NCI-H748 (cell line): ENCODE measurements at regions not wholly inside any gene's neighbourhood (a gene's known extent, or its start where the extent isn't known, plus 50 kb on each side); places are given as distances from the start of the nearest gene placed in this dataset.
A peak's percentile ranks its signal among the peaks of the same experiment; 100 is the strongest.

Experiments
- DNase-seq: peaks from one replicate; lab custom pipeline; 2025; ENCODE audit not compliant: unreplicated experiment; lab: John Stamatoyannopoulos, UW

DNA sequence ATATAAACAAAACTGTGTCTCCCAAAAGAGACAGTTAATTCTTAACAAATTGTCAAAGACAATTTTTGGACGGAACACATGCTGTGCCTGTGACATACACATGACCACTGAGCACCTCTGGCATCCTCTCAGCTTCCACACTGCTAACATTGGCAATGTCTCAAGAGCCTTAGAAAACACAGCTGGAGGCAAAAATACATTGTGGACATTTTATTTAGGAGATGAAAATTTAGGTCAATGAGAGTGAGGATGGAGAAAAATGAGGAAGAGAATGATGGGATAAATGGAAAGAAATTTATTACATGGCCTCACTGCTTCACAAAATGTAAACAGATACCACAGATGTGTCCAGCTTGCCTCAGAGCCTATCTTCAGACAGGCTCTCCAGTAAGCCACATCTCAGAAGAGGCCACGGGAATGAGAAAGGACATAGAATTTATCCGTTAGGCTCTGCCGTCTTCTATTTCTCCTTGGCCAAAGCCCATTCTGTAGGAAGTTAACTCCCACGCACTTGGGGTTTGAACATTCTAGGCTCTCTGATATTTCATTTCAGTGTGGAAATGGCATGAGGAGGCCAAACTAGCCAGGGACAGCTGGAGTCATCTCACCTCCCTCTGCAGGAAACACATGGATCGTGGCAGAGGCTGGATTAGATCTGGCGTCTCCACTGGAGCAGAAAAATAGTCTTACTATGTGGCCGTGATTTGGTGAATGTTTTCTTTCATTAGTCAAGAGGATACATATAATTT is 519.4 kb upstream of the DSEL start:
- DNase-seq: no peak

DNA sequence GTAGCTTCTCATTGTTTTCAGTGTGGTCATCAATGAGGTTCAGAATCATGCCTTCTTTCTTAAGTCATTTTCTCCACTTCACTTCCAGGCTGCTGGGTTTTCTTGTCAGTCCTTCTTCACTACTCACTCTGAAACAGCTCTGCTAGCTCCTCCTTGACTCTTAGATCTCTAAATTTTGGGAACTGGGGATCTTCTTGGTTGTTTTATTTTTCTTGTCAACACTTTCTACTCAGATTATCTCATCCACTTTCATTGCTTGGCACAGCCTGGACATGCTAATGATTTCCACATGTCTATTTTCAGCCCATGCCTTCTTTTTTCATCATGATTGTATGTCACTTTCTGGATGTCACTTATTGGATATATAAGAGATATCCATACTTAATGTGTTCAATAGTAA is 517.8 kb upstream of the DSEL start:
- DNase-seq: no peak

DNA sequence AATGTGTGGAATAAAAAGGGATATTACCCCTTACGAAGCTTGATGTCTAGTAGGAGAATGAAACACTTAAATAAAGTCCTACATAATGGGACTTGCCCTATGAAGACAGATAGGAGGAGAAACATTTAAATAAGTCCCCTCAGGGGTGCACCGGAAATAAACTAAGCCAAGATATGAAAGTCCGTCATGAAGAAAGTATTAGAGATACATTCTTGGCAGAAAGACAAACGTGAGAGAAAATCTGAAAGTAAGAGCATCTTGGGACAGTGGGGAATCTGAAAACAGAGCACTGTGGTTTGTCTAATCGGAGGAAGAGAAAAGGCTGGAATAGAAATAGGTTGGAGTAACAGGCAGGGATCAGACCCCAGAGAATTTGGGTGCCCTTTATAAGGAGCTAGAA is 516.9 kb upstream of the DSEL start:
- no peak for DNase-seq

DNA sequence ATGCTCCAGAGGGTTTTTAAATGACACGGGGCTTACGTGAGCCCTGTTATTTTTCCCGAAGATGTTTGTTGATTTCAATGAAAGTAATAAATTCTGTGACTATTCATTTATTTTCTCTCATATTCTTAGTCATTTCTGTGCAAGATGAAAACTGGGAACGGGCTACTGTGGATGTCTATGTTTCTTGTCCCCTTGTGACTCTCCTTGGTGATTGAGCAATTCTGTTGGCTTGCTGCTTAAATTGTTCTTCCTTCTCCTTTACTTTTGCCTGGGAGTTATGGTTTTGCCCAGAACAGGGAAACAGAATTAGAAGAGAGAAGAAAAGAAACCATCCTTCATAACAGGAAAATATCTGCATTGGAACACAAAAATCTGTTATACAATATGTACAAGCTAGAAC is 508.2 kb upstream of the DSEL start:
- no peak for DNase-seq

DNA sequence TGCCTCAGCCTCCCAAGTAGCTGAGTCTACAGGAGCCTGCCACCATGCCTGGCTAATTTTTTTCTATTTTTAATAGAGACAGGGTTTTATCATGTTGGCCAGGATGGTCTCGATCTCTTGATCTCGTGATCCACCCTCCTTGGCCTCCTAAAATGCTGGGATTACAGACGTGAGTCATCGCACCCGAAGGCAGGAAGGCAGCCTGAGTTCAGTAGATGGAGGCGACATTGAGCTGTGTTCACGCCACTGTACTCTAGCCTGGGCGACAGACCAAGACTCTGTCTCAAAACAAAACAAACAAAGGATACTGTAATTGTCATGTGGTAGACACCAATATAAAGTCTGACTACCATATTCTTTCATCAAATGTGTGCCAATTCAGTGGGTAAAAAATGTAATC is 500.9 kb upstream of the DSEL start:
- DNase-seq: no peak

DNA sequence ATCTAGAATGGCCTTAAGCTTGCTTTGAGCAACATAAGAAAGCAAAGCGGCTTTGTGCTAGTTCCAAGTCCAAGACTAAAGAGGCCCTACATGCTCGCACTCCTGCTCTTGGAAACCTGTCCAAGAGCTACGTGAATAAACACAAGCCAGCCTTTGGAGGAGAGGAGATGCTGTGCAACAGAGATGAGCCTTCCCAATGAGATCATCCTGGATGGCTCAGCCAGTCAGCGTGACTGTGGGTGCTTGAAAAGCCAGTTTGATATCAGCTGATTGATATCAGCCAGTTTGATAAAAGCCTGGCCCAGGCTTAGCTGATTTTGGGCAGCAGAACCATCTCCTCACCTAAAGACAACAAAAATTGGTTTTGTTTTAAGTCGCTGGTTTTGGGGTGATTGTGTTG is 481.0 kb upstream of the DSEL start:
- no peak for DNase-seq

DNA sequence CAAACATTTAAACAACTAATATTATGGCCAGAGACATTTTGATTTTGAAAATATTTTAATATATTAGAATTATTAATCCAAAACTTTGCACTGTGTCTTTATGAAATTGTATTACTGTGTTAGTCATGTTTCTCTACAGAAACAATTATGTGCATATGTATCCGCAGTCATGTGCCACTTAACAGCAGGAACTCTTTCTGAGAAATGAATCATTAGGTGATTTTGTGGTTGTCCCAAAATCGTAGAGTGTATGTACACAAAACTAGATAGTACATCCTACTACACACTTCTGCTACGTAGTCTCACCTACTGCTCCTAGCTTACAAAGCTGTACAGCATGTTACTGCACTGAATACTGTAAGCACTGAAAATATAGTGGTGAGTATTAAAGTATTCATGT is 479.2 kb upstream of the DSEL start:
- no peak for DNase-seq

DNA sequence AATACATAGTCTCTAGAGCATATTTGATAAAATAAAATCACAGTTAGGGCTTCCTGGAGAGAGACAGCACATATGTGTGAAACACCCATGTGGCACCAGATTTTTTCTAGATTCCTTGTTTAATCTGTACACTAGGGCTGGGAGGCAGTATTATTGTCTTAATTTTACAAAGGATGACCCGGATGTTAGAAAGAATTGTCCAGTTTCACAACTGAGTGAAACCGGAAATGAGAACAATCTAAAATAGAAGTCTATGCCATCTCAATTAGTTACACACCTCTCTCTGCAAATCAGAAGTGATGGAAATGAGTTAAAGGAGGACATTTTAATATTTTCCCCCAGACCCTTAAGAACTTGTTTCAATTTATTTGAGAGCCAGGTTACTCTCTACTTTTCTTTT is 463.7 kb upstream of the DSEL start:
- DNase-seq: no peak

DNA sequence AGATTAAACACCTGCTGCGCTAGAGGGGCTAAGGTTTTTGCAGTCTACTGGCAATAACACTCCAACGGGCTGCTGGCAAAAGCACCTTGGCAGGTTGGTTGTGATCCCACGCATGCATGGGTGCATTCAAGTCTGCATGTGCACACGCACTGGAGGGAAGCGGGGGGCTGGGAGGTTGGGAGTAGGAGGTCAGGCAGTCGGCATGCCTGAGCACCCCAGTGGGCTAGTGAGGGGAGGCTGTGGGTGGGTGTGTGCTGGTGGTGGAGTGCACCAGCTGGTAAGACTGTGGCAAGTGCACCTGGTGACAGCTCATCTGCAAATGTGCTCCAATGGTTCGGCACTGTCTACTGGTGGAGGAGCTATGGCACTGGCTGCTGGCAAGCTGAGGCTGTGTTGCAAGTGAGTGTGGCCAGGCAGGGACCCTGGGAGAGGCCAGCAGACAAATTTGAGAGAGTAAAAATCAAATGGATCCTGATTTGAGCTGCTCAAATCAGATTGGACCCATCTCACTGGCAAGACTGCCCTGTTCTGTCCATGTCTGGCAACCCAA is 460.6 kb upstream of the DSEL start:
- no peak for DNase-seq

DNA sequence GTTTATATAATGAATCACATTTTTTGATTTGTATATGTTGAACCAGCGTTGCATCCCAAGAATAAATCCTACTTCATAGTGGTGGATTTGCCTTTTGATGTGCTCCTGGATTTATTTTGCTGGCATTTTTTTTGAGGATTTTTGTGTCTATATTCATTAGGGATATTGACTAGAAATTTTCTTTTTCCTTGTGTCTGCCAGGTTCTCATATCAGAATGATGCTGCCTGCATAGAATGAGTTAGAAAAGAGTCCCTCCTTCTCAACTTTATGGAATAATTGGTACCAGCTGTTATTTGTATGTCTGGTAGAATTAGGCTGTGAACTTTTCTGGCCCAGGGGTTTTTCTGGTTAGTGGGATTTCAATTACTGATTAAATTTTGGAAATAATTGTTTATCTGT is 457.4 kb upstream of the DSEL start:
- DNase-seq: no peak

DNA sequence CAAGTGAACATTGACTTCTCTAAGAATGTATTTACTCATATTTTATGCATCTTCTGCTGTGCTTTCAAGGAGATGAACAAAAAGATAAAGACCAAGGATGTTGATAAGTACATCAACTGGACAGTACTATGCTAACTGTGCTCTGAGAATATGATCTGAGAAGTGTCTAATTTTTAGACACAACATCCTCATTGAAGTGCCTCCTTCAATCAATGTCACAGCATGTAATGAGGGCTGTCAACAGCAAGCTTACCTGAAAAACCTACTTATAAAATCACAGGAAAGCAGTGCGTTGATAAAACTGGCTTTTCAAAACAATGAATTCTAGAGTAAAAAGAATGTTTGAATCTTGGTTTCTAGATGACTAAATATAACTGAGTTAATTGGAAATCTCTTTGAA is 452.9 kb upstream of the DSEL start:
- peak; percentile 38 for DNase-seq

DNA sequence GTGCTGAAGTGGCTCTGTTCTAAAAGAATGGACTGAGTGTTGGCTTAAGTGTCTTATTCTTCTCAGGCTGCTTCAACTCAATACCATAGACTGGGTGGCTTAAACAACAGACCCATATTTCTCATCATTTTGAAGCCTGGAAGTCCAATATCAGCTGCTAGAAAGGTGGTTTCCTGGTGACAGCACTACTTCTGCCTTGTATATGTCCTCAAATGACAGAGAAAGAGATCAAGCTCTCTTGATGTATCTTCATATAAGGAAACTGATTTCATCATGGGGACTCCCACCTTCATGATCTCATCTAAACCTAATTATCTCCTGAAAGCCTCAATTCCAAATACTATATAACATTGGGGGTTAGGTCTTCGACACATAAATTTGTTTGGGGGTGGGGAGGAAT is 449.7 kb upstream of the DSEL start:
- DNase-seq: no peak

DNA sequence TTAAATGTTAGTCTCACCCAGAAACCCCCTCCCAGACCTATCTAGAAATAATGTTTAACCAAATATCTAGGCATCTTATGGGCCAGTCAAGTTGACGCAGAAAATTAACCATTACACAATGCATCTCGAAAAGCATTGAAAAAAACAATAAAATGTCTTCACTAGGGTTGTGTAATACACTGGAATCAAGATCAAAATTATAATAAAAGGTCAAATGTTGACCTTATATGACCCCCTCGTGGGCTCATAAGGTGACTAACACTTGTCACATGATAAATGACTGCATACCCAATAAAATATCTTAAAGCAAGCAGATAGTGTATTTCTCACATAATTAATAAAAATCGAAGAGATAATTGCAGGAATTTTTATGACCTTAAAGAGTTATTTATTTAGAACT is 447.9 kb upstream of the DSEL start:
- DNase-seq: no peak

DNA sequence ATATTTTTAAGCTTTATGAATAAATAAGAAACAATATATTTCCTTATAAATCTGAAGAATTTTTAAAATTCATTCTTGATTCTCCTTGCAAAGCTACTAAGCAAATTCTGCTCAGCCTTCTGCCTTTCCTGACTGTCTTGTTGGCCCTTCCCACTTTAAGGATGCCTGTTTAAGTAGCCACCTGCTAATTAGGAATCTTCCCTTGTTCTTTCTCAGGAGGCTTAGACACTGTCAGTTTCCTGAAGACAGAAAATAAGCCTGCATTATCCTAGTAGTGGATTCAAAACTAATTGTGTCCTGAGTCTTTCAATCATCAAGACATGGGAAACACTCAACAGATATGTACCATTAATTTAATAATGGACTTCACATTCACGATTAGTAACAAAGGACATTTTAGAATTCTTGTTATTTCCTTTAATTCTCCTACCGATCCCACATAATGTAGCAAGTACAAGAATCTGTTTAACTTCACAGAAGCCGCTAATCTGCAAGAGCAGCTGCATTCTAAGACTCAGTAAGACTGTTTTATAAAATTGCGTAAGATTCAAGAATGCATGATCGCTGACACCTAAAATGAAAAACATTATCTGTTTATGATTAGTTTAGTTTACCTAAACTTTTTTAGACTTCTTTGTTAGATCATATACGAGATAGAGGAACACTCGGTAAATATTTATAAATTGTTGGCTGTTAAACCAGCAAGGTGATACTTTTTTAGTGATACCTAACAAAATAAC is 445.4 kb upstream of the DSEL start:
- DNase-seq: no peak

DNA sequence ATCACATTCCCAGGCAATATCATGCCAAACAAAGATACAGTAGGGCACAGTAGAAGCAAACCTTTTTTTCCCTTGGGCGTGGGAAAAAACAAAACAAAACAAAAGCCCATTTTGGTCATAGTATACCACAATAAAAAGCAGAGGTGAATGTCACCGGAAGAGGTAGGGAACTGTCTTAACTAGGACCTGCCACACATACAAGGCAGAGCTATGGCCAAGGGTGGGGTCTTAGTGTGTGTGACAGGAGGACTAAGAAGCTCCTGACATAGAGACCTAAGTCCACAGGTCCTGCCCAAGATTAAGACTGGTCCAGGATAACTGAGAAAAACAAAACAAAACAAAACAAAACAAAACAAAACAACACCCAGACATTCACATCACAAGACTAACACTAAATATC is 441.2 kb upstream of the DSEL start:
- DNase-seq: peak; percentile 74

DNA sequence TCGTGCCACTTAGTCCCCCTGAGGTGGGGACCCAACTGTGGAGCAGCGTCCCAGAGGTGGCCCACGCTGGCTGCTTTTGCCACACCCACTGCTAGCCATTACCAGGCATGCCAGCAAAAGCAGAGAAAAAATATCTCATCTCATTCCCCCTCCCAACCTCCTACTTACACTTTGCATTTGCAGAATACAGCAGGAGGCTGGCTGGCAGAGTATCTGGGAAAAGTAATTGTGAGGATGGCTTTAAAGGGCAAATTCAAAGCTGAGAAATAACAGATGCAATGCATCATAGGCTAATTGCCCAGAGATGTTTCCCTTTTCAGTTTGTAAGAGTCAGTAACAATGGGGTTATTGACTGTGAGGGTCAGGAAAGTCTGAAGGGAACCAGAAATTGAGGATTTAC is 438.1 kb upstream of the DSEL start:
- DNase-seq: peak; percentile 35

DNA sequence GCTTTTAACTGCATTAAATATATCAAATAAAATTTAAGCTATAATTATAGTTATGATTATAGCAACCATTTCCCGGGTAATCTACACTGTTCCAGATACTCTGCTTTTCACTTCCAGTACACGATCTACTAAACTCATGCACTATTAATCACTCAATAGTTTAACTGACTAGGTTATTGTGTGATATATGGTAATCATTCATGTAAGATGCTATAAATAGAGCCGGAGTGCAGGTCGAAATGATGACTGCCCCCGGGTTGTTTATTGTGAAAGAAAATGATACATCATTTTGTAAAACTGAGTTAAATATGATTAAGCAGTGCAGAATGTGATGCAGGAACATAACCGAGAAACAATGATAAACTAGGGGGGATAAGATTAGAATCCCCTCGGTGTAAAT is 434.6 kb upstream of the DSEL start:
- no peak for DNase-seq

DNA sequence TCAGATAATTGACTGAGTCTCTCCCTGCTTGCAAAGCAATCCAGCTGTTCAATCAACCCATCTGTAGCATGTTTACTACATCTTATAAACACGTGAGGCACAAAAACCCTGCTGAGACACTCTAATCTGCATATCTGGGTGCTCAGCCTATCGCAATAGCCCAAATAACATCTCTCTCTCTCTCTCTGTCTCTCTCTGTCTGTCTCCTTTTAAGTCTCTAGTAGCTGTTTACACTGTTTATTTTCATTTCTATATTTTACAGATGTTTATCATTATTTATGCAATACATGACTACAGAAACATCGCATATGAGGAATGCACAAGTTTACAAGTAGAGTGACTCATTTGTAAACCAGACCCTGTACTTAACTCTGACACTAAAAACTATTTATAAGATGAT is 422.1 kb upstream of the DSEL start:
- no peak for DNase-seq

DNA sequence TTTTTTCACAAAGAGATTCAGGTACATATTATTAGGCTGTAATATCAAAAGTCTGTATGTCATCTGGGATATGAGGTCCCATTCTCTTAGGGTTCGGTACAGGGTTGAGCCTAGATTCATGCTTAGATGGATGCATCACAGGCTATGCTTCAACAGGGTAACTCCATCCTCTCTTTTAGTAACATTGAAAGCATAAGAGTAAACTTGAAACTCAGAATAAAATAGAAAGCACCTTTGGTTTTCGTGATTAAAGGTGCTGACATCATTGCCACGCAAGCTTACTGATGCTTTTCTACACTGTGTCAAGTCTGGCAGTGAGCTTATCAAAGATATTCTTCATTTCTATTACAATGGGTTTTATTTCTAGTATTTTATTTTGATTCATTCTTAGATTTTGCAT is 419.1 kb upstream of the DSEL start:
- no peak for DNase-seq

DNA sequence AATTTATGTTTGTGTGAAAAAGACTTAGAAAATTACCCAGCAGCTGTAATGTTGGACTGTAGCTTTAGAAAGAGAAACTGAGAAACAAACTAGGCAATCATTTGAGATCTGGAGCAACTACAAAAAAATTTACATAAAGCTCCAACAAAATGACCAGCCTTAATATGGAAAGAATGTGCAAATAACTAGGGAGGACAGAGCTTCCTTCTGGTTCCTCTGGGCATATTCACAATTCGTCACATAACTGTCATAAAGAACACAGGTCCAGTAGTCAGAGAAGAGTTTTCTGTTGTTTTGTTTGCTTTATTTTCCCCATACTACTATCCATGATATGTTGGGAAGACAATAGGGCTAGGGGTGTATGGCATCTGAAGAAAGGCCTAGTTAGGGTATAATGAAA is 416.8 kb upstream of the DSEL start:
- no peak for DNase-seq

DNA sequence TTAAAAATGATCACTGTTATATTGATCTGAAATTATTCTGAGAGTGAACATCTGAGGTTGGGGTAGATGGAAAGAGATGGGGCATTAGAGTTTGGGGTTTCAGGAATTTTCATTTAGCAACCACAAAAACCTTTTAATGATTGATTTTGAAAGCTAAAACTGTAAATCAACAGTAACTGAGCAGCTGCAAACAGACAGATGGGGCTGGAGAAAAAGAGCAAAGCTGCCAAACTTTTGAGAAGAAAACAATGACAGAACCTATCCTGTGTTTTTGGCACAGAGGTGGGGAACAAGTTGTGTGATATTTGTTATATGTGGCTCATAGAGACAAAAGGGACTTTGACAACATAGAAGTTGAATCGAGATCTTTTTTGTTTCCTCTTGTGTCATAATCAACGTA is 415.8 kb upstream of the DSEL start:
- no peak for DNase-seq
